ENCODE measurements at regions not wholly inside any gene's neighbourhood (a gene's known extent, or its start where the extent isn't known, plus 50 kb on each side); places are given as distances from the start of the nearest gene placed in this dataset.
"Not testable (repeated sequence)": the region's sequence is repeated elsewhere in the genome, so short reads cannot be mapped to it uniquely, and the experiment has no call there.

GRCh38 chr2:175844169-175844568, 157.9 kb downstream of the LNPK start:
- Histone ChIP-seq H3K27ac (no peak overlapping the region), H3K27me3 (no peaks in the 10 kb centered on the region), H3K36me3 (no peaks in the 10 kb centered on the region), H3K9me3 (no peaks in the 10 kb centered on the region), H3K4me3 (no peak overlapping the region), H3K4me1 (peaks cover 0 to 29% (median 7%) of the 10 kb centered on the region in 4 donors)
- no peak for TF ChIP-seq CTCF (IDR thresholded peaks at IDR 0.05)
- WGBS, 2 donors = 88 to 89% methylated on average over 1 of the region's 1 CpG
- DNase-seq = no peak
- intact Hi-C loops (cut with DNase I) = no loop called here

- H3K4me1 ChIP-seq = peaks cover 0 to 29% (median 7%) of the 10 kb centered on the region in 4 donors
- 69 to 80% methylated on average over 2 of the region's 2 CpGs for WGBS, 2 donors
- intact Hi-C loops (cut with DNase I) = no loop called here
- no peak overlapping the region for H3K4me3 ChIP-seq
- no peak for DNase-seq
- H3K27me3 ChIP-seq = no peaks in the 10 kb centered on the region
- H3K27ac ChIP-seq = no peak overlapping the region
- TF ChIP-seq POLR2AphosphoS5 (IDR thresholded peaks at IDR 0.05) (no peak), EP300 (IDR thresholded peaks at IDR 0.05) (no peak), POLR2A (IDR thresholded peaks at IDR 0.05) (no peak), CTCF (IDR thresholded peaks at IDR 0.05) (no peak)
- no peaks in the 10 kb centered on the region for H3K9me3 ChIP-seq
- no peaks in the 10 kb centered on the region for H3K36me3 ChIP-seq
Measured at GRCh38 chr2:175843625-175844024, 158.4 kb downstream of the LNPK start.

GRCh38 chr2:175842996-175843395, 159.1 kb downstream of the LNPK start:
- Histone ChIP-seq H3K36me3 (no peaks in the 10 kb centered on the region), H3K27me3 (no peaks in the 10 kb centered on the region), H3K9me3 (no peaks in the 10 kb centered on the region), H3K4me3 (no peak overlapping the region), H3K4me1 (peaks cover 0 to 29% (median 7%) of the 10 kb centered on the region in 4 donors), H3K27ac (no peak overlapping the region)
- intact Hi-C loops (cut with DNase I) = no loop called here
- TF ChIP-seq POLR2AphosphoS5 (IDR thresholded peaks at IDR 0.05) = no peak
- no peak for TF ChIP-seq EP300 (IDR thresholded peaks at IDR 0.05)
- TF ChIP-seq CTCF (IDR thresholded peaks at IDR 0.05) = no peak
- no peak for TF ChIP-seq POLR2A (IDR thresholded peaks at IDR 0.05)
- DNase-seq = no peak
- 46 to 63% methylated on average over 3 of the region's 3 CpGs for WGBS, 2 donors

- 89 to 92% methylated on average over 3 of the region's 3 CpGs for WGBS, 2 donors
- H3K36me3 ChIP-seq; H3K4me3 ChIP-seq; intact Hi-C loops (cut with DNase I); DNase-seq; H3K9me3 ChIP-seq; H3K27ac ChIP-seq; H3K27me3 ChIP-seq: not testable (repeated sequence)
- peaks cover 0 to 48% (median 23%) of the 10 kb centered on the region in 4 donors for H3K4me1 ChIP-seq
Measured at GRCh38 chr2:175840765-175841164, 161.3 kb downstream of the LNPK start.

GRCh38 chr2:175840256-175840655, 161.8 kb downstream of the LNPK start:
- Histone ChIP-seq H3K27ac (peak overlapping the region in 1 of 4 donors; percentile 2), H3K36me3 (no peaks in the 10 kb centered on the region), H3K9me3 (no peaks in the 10 kb centered on the region), H3K27me3 (no peaks in the 10 kb centered on the region), H3K4me3 (no peak overlapping the region), H3K4me1 (peaks cover 0 to 48% (median 23%) of the 10 kb centered on the region in 4 donors)
- intact Hi-C loops (cut with DNase I) = no loop called here
- no peak for DNase-seq
- WGBS, 2 donors = 72 to 86% methylated on average over 1 of the region's 1 CpG
- TF ChIP-seq POLR2AphosphoS5 (IDR thresholded peaks at IDR 0.05) (no peak), EP300 (IDR thresholded peaks at IDR 0.05) (no peak), CTCF (IDR thresholded peaks at IDR 0.05) (no peak)
